ENCODE measurements at regions not wholly inside any gene's neighbourhood (a gene's known extent, or its start where the extent isn't known, plus 50 kb on each side); places are given as distances from the start of the nearest gene placed in this dataset.

DNA sequence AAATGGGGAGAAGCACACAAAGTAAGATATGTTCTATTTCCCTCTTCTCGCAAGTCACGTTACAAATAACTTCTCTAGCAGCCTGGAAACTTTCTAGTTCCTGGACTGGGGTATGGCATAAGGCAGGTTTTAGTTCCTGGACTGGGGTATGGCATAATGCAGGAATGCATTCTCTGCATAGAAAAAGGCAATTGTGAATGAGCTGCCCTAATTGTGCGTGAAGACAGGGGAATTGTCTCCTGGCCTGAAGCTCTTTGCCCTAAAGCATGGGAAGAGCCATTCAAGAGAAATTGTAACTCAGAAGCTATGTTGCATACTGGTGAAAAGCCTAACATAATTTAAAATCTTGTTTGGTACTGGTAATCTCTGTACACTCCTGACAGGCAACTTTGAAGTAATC is 54.3 kb upstream of the CBLB start:
- intact Hi-C loops (cut with DNase I): no loop called here
- TF ChIP-seq, protein P1, sequence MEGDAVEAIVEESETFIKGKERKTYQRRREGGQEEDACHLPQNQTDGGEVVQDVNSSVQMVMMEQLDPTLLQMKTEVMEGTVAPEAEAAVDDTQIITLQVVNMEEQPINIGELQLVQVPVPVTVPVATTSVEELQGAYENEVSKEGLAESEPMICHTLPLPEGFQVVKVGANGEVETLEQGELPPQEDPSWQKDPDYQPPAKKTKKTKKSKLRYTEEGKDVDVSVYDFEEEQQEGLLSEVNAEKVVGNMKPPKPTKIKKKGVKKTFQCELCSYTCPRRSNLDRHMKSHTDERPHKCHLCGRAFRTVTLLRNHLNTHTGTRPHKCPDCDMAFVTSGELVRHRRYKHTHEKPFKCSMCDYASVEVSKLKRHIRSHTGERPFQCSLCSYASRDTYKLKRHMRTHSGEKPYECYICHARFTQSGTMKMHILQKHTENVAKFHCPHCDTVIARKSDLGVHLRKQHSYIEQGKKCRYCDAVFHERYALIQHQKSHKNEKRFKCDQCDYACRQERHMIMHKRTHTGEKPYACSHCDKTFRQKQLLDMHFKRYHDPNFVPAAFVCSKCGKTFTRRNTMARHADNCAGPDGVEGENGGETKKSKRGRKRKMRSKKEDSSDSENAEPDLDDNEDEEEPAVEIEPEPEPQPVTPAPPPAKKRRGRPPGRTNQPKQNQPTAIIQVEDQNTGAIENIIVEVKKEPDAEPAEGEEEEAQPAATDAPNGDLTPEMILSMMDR (IDR thresholded peaks at IDR 0.05): no peak
- no peaks in the 10 kb centered on the region for H3K36me3 ChIP-seq
- ATAC-seq: no peak
- H3K27ac ChIP-seq: no peak overlapping the region
- no peaks in the 10 kb centered on the region for H3K4me1 ChIP-seq
- H3K4me3 ChIP-seq: no peak overlapping the region
- H3K9me3 ChIP-seq: no peaks in the 10 kb centered on the region
- DNase-seq: no peak
- H3K27me3 ChIP-seq: no peaks in the 10 kb centered on the region

DNA sequence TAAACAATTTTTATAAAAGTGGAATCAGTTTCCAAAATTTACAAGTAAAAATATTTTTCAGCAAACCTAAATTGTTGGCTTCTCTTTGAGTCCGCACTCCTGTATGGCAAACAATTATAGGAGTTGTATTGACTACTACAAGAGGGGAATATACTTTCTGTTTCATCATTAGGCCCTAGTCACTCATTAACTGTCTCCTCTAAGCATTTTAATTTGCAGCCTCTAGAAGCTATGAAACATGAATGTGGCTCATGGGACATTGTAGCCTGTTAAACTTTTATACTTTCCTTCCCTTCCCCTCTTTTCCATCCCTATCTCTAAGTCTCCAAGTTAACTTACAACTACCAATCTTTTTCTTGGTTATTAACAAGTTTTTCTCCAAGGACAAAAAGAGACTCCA is 58.9 kb upstream of the CBLB start:
- Histone ChIP-seq H3K27ac (no peak overlapping the region), H3K9me3 (no peaks in the 10 kb centered on the region), H3K36me3 (no peaks in the 10 kb centered on the region), H3K4me3 (no peak overlapping the region), H3K4me1 (no peaks in the 10 kb centered on the region), H3K27me3 (no peaks in the 10 kb centered on the region)
- no peak for DNase-seq
- TF ChIP-seq, protein P1 (IDR thresholded peaks at IDR 0.05): no peak
- ATAC-seq: no peak
- intact Hi-C loops (cut with DNase I): no loop called here

DNA sequence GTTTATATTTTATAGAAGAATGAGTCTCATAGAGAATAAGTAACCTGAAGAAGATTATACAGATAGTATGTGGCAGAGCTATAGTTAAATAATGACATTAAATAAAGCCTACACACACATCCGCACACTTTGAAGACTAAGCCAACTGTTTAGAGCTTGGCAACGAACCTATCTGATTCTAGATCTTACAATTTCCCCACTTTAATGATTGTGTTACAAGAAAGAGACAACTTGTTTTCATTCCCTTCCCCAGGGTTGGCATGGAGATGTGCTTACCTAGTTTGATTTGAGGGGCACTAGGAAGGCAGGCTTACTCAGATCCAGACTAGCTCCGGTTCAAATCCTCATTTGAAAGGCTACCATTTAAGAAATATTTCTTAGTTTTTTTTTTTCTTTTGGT is 61.9 kb upstream of the CBLB start:
- Histone ChIP-seq H3K27me3 (no peaks in the 10 kb centered on the region), H3K4me1 (no peaks in the 10 kb centered on the region), H3K36me3 (no peaks in the 10 kb centered on the region), H3K4me3 (no peak overlapping the region), H3K9me3 (no peaks in the 10 kb centered on the region), H3K27ac (no peak overlapping the region)
- DNase-seq (no peak), ATAC-seq (no peak)
- TF ChIP-seq, protein P1 (IDR thresholded peaks at IDR 0.05): no peak
- intact Hi-C loops (cut with DNase I): no loop called here

DNA sequence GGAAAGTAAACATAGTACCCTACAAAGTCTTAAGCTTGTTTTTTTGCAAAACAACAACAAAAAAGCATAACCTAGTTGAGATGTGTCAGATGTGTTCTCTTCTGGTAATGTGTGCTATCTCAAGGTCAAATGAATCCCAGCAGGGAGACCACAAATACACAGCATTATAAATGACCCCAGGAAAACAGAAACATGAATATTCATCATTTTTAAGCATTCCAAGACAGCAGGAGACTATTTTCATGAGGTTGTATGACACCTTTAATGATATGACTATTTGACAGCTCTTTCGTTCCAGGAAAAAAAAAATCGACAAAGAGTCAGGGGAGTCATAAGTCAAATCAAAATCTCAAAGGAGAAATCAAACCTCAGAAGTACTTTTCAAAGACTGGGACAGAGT is 62.7 kb upstream of the CBLB start:
- intact Hi-C loops (cut with DNase I): no loop called here
- DNase-seq: no peak
- no peaks in the 10 kb centered on the region for H3K9me3 ChIP-seq

DNA sequence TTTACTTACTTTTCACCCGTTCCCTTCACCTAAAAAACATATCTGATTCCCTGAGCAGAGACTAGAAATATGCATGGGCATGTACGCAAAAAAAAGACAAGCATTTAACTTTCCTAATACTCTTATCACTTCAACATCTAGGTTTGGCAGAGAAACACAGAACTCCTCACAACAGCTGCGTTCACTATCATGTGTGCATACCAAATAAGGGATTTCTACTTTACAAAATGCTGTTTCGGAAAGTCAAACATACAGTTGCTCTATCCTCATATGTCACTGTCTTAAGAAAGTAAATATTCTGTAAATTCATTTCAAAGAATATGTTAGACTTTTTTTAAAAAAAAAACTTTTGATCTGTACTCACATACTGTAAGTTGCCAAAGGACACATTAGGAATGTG is 65.1 kb upstream of the CBLB start:
- DNase-seq (no peak), ATAC-seq (no peak)
- no peaks in the 10 kb centered on the region for H3K9me3 ChIP-seq
- no peak overlapping the region for H3K4me3 ChIP-seq
- H3K27ac ChIP-seq: no peak overlapping the region
- H3K27me3 ChIP-seq: no peaks in the 10 kb centered on the region
- no peaks in the 10 kb centered on the region for H3K36me3 ChIP-seq
- intact Hi-C loops (cut with DNase I): no loop called here
- TF ChIP-seq, protein P1 (IDR thresholded peaks at IDR 0.05): no peak
- peaks cover 5% of the 10 kb centered on the region for H3K4me1 ChIP-seq

More for the DNA sequence above, 62.7 kb upstream of the CBLB start:
- H3K36me3 ChIP-seq: no peaks in the 10 kb centered on the region
- H3K4me1 ChIP-seq: no peaks in the 10 kb centered on the region
- no peak overlapping the region for H3K27ac ChIP-seq
- H3K4me3 ChIP-seq: no peak overlapping the region
- no peaks in the 10 kb centered on the region for H3K27me3 ChIP-seq
- ATAC-seq: no peak
- TF ChIP-seq, protein P1 (IDR thresholded peaks at IDR 0.05): no peak

DNA sequence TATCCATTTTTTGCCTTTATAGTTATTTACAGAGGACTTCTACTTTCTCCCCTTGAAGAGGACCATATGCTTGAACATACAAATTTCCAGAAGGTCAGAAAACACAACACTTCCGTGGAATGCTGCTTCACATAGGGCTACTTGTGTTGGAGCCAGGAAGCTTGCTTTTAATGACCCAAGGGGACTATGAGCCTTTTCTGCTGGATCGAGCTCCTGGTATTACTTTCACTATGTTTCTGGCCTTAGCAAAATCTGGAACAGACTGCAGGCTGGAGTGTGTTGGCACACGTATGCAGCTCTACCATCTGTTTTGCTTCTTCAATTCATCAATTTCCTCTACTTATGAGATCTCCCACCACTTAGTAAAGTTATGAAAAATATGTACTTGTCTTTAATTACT is 69.3 kb upstream of the CBLB start:
- DNase-seq: no peak
- H3K4me3 ChIP-seq: no peak overlapping the region
- H3K27me3 ChIP-seq: no peaks in the 10 kb centered on the region
- H3K4me1 ChIP-seq: peaks cover 5% of the 10 kb centered on the region
- no peak overlapping the region for H3K27ac ChIP-seq
- no peaks in the 10 kb centered on the region for H3K36me3 ChIP-seq
- ATAC-seq: peak; percentile 52
- intact Hi-C loops (cut with DNase I): no loop called here
- H3K9me3 ChIP-seq: no peaks in the 10 kb centered on the region
- TF ChIP-seq, protein P1 (IDR thresholded peaks at IDR 0.05): no peak
